Transverse colon (tissue), 4 donors: ENCODE measurements at regions not wholly inside any gene's neighbourhood (a gene's known extent, or its start where the extent isn't known, plus 50 kb on each side); places are given as distances from the start of the nearest gene placed in this dataset.

Source experiments
- DNase-seq: peaks from one replicate; pipeline ENCODE4 v3.0.0-alpha.2; 2019
- H3K27ac ChIP-seq, 4 donors: fragments of 200-600 bp; sonication (generic); 2 replicates each; pipeline ENCODE4 v1.5.1; 2016 to 2018; ENCODE audit warnings: inconsistent platforms in 4 of 4
- H3K27me3 ChIP-seq: fragments of 200-600 bp; sonication (generic); 2 replicates; pipeline ENCODE4 v1.5.1; 2017; ENCODE audit warnings: inconsistent platforms
- H3K36me3 ChIP-seq, 4 donors: fragments of 200-600 bp; sonication (generic); 2 replicates each; pipeline ENCODE4 v1.5.1; 2017 to 2019; ENCODE audit warnings: inconsistent platforms in 4 of 4
- H3K4me1 ChIP-seq, 4 donors: fragments of 200-600 bp; sonication (generic); 2 replicates each; pipeline ENCODE4 v1.5.1; 2017 to 2020; ENCODE audit warnings: inconsistent platforms in 4 of 4
- H3K4me3 ChIP-seq, 4 donors: fragments of 200-600 bp; sonication (generic); 1 replicate in 1 of 4; 2 replicates in 3 of 4; pipeline versions ENCODE4 v1.5.1 to v1.6.1; 2017 to 2019; ENCODE audit warnings: inconsistent platforms in 4 of 4
- H3K9me3 ChIP-seq, 2 donors: fragments of 200-600 bp; sonication (generic); 2 replicates each; pipeline ENCODE4 v1.5.1; 2017 to 2019; ENCODE audit warnings: inconsistent platforms in 2 of 2
- CTCF ChIP-seq, 5 experiments: fragments of 200-600 bp in 3 of 5; fragments of 450-650 bp in 2 of 5; sonication (generic) in 3 of 5; IDR thresholded peaks; 1 replicate in 2 of 5; 2 replicates in 3 of 5; pipeline ENCODE4 v1.5.1; 2016 to 2017; ENCODE audit warnings: antibody characterized with exemption in 5 of 5, inconsistent platforms in 3 of 5, mild to moderate bottlenecking in 2 of 5, moderate library complexity in 1 of 5
- EP300 ChIP-seq: sonication (generic); formaldehyde crosslinking; IDR thresholded peaks from one replicate; pipeline ENCODE4 v1.6.1; 2017; ENCODE audit warnings: antibody characterized with exemption, low read depth
- POLR2A ChIP-seq: fragments of 450-650 bp; IDR thresholded peaks from one replicate; pipeline ENCODE4 v1.6.1; 2016; ENCODE audit warnings: antibody characterized with exemption, mild to moderate bottlenecking, moderate library complexity
- POLR2AphosphoS5 ChIP-seq, 3 donors: sonication (generic); formaldehyde crosslinking; IDR thresholded peaks; one replicate each; pipeline ENCODE4 v1.6.1; 2016; ENCODE audit warnings: antibody characterized with exemption in 3 of 3
- WGBS, 2 donors: methylation state at CpG; one replicate each; pipeline ENCODE4 v1.1.5; 2018; ENCODE audit warnings: low coverage in 1 of 2; 5-methylcytosine and 5-hydroxymethylcytosine counted together
- in situ Hi-C, 4 donors: fragments of 200-750 bp; cut with MboI; loops; one replicate each; pipeline versions ENCODE4 v1.15.0 to v1.15.1; 2017; ENCODE audit warnings: low sequenced_read_pairs in 3 of 4, low pct_ligation_motif_present in 1 of 4, low pct_unique_long_range_greater_than_20kb in 1 of 4
- intact Hi-C: fragments of 100-400 bp; cut with DNase I; formaldehyde crosslinking; loops from one replicate; pipeline ENCODE4 v1.15.1; 2023; ENCODE audit warnings: low total_unique reads

DNA sequence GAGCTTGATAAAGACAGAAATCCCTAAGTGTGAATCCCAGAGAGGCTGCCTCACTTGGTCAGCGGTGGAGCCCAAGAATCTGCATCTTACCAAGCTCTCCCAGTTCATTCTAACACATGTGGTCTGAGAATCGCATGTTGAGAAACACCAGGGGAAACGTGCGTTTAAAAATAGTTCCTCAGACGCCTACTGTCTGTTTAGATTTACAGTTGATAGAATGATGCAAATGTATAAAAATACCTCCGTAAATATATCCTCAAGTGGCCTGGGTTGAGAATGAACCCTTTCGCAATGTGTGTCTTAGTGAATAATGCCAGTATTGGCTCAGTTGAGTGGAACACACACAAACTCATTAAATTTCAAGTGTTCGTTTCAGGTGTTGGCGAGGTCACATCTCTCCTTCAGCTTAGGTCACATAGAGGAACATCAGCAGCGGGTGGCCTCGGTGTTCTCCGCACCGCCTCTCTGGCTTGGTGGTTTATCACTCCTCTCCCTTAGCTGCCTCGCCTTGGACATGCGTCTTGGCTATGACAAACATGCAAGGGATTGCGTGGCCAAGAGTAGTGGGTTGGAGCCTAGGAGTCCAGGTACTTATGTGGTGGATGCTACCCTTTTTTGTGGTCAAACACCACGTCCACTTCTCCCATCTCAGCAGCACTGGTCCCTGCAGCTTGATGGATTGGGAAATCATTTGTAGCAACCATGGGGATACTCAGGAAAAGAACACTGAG lies 117.6 kb upstream of the SPATA13 start:
- in situ Hi-C loops (no loop called here), intact Hi-C loops (no loop called here)
- H3K9me3 ChIP-seq: peaks cover 0 to 7% of the 10 kb centered on the region in 2 donors
- DNase-seq: no peak
- H3K4me1 ChIP-seq: peaks cover 7 to 15% (median 14%) of the 10 kb centered on the region in 4 donors
- H3K27ac ChIP-seq: peak overlapping the region in 1 of 4 donors; percentile 11
- H3K36me3 ChIP-seq: no peaks in the 10 kb centered on the region
- 61% methylated on average over 17 of the region's 17 CpGs; no CpG with 5 or more reads in 1 of the 2 donors for WGBS, 2 donors
- H3K27me3 ChIP-seq: no peaks in the 10 kb centered on the region
- TF ChIP-seq POLR2A: no peak
- no peak for TF ChIP-seq POLR2AphosphoS5 (IDR thresholded peaks at IDR 0.05)
- no peak for TF ChIP-seq CTCF (IDR thresholded peaks at IDR 0.05)
- no peak for TF ChIP-seq EP300
- H3K4me3 ChIP-seq: no peak overlapping the region

DNA sequence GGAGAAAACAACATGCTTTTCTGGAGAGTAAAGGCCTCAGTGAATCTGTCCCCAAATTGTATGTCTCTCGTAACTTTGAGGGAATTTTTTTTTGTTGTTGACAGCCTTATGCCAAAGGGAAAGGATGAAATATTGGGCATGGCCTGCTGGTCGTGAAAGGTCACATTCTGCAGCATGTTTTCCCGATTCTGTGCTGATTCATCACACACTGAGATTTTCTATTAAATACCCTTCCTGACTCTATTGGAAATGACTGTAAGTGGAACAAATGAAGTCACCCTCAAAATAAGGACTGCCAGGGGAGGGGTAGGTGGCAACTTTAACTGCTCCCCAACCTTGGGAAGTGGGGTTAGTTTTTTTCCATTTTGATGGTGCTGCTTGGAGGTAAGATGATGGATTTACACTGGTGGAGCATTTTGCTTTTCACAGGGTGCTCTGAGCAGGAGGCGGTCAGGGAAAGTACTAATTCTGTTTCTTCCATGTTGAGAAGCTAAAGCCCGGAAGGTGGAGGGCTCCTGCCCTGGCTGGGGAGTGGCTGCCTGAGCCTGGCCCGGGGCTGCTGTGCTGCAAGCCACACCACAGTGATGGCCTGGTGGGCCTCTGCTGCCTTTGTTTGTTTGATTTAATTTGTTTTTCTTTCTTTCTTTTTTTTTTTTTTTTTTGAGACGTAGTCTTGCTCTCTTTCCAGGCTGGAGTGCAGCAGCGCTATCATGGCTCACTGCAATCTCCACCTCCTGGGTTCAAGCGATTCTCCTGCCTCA lies 116.8 kb upstream of the SPATA13 start:
- Histone ChIP-seq H3K27ac (no peak overlapping the region), H3K9me3 (peaks cover 0 to 7% of the 10 kb centered on the region in 2 donors), H3K27me3 (no peaks in the 10 kb centered on the region), H3K4me1 (peaks cover 2 to 7% (median 7%) of the 10 kb centered on the region in 4 donors), H3K4me3 (no peak overlapping the region), H3K36me3 (no peaks in the 10 kb centered on the region)
- WGBS, 2 donors: 69 to 77% methylated on average over 6 to 9 of the region's 9 CpGs
- in situ Hi-C loops: no loop called here
- no peak for DNase-seq
- intact Hi-C loops: no loop called here
- TF ChIP-seq EP300 (no peak), POLR2A (no peak), CTCF (IDR thresholded peaks at IDR 0.05) (no peak), POLR2AphosphoS5 (IDR thresholded peaks at IDR 0.05) (no peak)

DNA sequence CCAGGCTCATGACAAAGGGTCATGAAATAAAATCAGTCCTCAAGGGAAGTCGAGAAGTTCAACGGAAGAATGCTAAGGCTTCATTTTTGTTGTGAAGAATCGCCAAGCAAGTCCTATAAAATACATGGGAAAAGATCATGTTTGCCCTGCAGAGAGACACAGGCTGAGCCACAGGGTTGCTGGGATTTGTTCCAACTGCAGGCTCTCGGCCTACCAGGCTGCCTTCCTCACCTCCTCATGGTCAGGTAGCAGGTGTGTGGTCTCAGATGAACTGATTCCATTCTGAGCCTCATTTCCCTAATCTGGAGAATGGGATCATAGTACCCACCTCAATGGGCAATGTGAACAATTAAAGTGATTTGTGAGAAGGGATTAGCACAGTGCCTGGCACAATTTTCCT lies 114.9 kb upstream of the SPATA13 start:
- DNase-seq: no peak
- no peaks in the 10 kb centered on the region for H3K27me3 ChIP-seq
- H3K4me1 ChIP-seq: peaks cover 0 to 4% (median under 1%) of the 10 kb centered on the region in 4 donors
- in situ Hi-C loops (no loop called here), intact Hi-C loops (no loop called here)
- H3K9me3 ChIP-seq: peaks cover 0 to 7% of the 10 kb centered on the region in 2 donors
- H3K4me3 ChIP-seq: no peak overlapping the region
- TF ChIP-seq EP300: no peak
- no peak for TF ChIP-seq CTCF (IDR thresholded peaks at IDR 0.05)
- TF ChIP-seq POLR2AphosphoS5 (IDR thresholded peaks at IDR 0.05): no peak
- no peak for TF ChIP-seq POLR2A
- no peaks in the 10 kb centered on the region for H3K36me3 ChIP-seq
- WGBS, 2 donors: 69 to 78% methylated on average over 4 of the region's 4 CpGs
- H3K27ac ChIP-seq: no peak overlapping the region

DNA sequence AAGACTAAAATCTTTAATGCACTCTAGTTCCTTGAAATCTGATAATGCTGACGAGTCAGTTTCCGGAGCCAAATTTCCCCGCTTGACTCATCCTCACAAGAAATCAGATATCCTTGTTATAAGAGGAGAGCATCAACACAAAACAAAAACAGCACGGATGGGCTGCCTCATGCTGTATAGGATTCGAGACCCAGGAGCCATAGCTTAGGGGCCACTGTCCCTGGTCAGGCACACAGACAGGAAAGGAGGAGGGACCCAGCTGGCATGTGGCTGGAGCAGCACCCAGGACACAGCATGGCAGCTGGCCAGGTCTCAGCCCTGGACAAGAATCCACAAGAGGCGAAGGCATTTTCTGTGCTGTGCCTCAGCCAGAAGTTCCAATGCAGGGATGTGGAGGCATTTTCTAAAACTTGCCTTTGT lies 110.2 kb upstream of the SPATA13 start:
- in situ Hi-C loops: loop anchor here in 2 of 4 donors (10.0 kb wide), 2 partner anchors 164 to 174 kb away; no protein-coding TSS in a partner anchor
- WGBS, 2 donors: 75 to 81% methylated on average over 5 to 6 of the region's 6 CpGs
- no peaks in the 10 kb centered on the region for H3K36me3 ChIP-seq
- TF ChIP-seq POLR2AphosphoS5 (IDR thresholded peaks at IDR 0.05): no peak
- H3K4me3 ChIP-seq: no peak overlapping the region
- peak overlapping the region in 1 of 4 donors; percentile 48 for H3K27ac ChIP-seq
- intact Hi-C loops: no loop called here
- H3K9me3 ChIP-seq: peaks cover 0 to 7% of the 10 kb centered on the region in 2 donors
- DNase-seq: no peak
- H3K4me1 ChIP-seq: peaks cover 5 to 21% (median 14%) of the 10 kb centered on the region in 4 donors
- no peaks in the 10 kb centered on the region for H3K27me3 ChIP-seq
